Ammon's horn (tissue), 1 donor: ENCODE measurements at regions not wholly inside any gene's neighbourhood (a gene's known extent, or its start where the extent isn't known, plus 50 kb on each side); places are given as distances from the start of the nearest gene placed in this dataset.
A peak's percentile ranks its signal among the peaks of the same experiment; 100 is the strongest.

Experiments used
- DNase-seq: peaks from one replicate; pipeline ENCODE4 v3.0.0-alpha.2; 2016; ENCODE audit warnings: low spot score

DNA sequence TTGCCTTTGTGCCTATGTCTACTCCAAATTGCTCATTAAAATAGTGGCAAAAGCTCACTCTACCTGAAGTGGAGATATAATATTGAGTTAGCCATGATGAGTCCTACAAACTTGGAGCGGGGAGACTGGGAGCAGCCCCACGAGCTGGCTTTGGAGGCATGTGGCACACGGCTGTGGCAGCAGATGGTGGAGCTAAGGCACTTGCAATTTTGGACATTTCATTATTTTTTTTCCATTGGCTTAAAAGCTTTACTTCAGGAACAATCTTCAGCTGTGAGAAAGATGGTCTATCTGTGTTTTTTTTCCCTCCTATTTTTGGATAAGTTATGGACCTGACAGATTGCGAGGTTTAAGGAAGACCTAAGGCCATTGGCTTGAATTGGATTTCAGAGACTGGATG lies 578.3 kb downstream of the CMPK2 start:
- no peak for DNase-seq

DNA sequence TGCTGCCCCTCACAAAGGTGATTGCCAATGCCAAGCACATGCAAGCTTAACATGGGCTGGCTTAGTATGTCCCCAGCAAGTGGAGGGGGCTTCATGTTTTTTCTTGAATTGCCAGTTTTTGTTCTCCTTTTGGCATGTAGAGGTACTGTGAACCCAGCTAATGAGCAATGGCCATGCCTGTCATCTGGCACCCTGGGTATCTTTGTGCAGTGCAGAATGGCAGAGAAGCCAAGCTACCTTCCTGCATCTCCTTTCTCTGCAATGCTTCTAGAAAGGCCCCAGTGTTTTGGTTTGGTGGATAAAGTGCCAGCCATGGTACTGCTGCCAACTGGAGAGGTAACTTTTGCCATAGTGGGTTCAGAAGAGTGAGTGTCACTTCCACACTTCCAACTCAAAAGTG lies 576.9 kb downstream of the CMPK2 start:
- DNase-seq: no peak

DNA sequence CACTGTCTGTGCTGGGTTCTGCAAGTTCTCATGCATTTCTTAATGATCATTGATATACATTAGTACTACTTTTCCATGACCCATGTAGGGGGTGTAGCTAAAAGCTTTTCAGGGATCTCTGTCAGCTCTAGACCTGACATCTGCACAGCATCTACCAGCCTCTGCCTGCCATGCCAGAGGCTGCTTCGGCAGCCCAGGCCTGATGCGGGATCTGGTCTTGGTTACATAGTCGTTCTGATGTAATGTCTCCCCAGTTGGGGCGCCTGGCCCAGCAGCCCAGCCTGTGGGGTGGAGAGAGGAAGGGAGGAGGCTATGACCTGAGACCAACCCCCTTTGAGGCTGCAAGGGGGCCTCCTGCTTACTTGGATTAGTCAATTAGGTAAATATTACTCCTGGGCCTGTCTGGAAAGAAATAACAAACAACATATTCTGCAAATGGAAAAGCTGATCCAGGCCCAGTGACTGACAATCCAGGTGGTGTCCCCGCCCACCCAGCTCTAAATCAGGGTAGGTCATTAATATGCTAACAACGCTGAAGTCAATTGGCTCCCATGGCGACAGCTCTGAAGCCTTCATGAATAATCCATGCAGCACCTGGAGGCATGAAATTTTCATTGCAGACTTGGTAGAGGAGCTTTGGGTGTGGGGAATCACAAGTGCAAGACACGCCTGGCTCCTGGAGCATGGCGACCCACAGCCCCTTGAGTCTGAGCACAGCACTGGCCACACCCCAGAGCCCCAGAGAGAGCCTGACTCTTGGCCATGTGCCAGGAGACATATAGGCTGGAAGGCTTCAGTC lies 575.3 kb downstream of the CMPK2 start:
- DNase-seq: no peak

DNA sequence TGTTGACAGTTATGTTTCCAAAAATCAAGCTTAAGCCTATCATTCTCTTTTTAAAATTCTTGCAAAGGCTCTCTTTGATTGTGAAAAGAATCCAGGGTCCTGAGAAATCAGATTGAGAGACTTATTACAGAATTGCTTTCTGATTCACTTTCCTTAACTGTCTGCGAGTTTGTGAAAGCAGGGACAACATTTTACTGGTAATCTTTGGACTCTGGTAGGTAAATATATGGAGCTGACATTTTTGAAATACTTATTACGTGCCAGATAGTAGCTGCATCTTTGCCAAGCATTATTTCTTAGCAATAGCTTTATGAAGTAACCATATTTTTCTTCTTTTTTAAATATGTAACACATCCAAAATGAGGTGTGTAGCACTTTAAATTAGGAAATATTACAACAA lies 570.9 kb downstream of the CMPK2 start:
- DNase-seq: no peak

DNA sequence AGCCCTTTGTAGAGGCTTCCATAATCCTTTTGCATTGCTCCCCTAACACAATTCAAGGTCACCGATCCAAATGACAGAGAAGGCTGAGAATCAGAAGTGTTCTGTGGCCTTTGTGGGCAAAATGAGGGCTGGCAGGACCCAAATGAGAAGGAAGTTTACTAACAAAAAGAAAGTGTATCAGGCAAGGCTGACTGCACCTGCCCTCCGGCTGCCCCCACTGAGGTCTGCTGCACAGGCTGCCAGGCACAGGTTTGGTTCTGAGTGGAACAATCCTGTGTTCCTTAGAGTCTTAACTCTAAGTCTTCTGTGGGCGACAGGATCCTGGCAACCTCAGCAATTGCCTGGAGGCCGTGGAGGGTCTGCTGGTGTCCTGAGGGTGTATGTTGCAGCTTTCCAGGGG lies 568.5 kb downstream of the CMPK2 start:
- no peak for DNase-seq

DNA sequence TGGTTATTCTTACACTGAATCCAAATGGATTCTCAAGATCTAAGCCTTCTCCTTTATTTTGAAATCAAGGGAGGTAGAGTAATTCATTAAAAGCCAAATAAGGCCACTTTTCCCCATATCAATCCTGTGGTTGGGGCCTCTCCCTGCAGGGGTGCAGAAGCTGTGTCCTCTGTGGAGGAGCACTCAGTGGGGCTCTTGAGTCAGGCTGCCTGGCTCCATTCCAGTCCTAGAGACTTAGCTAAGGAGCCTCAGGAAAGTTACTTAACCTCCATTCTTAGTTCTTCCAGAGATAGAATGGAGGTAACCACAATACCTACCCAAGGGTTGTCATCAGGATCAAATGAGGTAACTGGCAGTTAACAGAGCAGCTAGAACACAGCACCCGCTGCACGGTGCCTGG lies 564.3 kb downstream of the CMPK2 start:
- no peak for DNase-seq

DNA sequence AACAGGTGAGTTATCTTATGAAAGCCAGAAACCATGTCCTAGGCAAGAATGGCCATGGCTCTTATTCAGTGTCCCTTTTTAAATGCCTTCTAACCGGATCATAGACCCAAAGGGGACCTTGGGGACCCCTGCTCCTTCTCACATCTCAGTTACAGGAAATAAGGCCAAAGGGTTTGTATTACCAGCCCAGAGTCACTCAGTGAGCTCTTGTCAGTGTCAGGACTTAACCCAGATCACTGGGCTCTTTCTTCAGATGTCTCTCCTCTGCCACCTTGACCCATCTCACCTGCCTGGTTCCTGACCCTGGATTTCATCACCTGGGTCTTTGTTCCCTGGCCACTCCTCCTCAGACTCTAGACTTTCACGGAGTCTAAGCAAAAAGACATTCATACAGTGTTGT lies 556.7 kb downstream of the CMPK2 start:
- no peak for DNase-seq

DNA sequence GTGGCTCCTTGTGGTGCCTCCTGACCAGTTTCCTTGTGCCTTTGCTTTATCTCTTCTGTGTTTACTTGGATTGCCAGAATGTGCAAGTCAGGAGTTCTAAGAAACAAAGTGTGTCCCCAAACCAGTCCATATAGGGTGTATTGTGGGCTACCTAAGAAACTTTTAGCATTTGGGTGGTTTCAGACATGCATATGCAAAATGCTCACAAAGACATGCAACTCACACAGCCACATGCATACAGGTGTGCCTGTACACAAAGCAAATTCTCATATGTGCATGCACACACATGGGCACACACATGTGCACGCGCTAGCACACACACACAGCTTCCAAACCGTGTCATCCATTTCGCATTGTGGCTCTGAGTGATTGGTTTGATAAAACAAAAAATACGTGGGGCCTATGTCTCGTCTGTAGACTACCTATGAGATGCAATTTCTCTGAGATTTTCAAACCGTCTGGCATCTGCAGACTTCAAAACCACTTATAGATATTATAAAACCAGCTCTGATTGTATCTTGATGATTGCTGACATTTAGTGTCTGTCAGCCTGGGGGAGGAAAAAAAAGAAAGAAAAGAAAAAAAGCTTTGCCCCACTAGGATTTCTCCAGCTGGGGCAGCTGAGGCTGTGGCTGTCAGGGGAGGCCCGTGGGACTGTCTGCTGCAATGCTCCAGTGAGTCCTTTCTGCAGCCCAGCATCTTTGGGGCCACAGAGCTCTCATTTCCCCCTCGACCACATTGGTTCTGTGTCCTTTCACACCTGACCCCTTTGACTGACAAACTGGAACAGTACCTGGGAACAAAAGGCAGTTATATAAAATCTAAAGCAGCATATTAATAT lies 556.1 kb downstream of the CMPK2 start:
- no peak for DNase-seq

DNA sequence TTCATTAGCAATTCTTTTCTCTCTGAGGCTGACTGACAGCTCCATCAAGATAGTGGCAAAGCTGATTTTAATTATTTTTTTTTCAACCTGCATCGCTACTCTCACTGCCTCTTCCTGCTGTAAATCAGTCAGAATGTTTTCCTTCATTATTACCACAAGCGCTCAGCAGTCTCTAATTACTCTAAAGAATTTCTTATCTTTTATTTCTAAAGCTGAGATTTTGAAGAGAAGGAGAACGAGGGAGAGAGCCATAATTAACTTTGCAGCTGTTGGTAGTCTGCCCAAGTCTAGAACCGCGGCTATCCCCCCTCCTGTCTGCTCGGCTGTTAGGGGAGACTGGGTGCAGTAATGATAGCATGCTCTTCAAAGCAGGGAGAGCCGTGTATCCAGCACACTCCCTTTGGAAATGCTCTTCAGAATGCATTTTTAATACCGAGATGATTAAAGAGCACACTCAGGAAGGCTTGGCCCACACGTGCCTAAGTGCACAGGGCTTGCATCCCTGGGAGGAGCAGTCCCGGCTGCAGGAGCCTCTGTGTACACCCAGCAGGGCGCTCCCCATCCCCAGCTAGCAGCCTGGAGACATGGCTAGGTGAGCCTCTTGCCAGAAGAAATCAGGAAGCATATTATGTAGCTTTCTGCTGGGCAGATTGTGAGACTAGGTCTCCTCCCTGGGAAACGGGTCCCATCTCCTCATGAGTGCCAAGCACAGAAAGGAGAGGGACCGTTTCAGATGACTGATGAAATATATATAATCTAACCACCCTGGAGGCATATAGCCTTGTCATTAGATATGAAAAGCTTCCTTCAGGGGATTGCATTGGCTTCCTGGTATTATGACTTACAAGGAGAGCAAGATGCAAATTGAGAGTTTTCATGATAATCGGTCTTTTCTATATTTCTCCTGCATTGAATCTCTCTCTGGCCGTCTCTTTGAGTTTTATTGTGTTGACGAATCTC lies 555.2 kb downstream of the CMPK2 start:
- no peak for DNase-seq

DNA sequence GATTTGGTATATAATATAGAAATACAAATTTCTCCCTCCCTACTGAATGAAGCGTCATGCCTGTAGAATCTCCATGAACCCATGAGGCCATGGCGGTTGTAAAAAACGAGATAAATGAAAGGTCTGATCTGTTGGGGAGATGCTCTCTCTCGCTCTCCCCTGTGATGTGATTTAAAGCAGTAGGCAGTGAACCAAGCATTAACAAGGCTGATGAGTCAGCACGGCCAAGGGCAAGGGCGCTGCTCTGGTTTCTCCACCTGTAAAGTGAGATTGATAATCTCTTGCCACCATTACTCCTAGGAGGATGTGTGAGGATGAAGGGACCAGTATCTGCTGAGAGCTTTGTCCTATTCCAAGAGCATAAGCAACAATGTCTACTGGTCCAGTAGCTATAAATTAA lies 553.3 kb downstream of the CMPK2 start:
- DNase-seq: no peak

DNA sequence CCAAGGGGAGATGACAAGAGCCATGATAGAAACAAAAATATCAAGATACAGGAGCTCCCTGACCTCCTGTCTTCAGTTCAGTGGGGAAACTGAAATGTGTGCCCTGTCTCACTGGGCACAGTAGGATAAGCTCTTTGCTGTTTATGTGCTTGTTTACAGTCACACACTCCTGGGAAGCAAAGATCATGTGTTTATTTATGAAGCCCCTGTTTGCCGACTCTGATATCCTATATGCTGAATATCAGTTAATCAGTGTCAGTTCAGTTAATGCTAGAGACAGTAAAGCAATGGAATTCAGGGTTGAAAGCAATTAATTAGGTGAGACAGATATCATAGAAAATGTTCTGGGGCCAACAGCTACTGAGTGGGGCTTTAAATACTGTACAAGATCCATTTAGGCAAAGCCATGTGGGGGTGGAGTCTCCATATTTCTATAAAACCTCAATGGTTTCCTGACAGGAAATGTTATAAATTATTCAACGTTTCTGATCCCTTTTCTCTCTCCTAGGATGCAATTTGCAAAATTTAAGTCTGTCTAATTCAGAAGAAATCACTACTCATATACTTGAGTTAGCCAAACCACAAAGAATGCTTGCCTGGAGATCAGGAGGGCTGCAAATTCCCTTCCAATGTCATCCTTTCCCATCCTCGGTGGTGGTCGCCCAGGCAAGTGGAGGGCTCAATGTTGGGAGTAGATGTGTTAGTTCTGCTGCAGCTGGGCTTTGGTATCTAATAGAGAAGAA lies 551.3 kb downstream of the CMPK2 start:
- DNase-seq: no peak

DNA sequence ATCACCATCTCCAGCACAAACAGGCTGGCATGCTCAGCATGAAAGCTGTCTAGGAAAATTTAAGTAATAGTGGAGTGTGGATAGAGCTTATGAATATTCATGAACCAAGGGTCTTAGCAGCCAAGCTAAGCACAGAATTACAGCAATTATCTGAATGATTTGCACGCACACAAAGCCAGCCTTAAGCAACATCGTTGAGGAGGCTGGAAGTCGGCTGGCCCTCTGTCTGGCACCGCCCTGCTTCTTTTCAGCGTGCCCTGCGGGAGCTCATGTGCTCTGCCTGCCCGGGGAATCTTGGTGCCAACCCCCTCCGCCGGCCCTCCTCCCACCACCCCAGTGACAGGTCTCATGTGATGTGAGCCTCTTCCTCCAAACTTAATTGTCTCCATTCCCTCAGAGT lies 540.1 kb downstream of the CMPK2 start:
- DNase-seq: peak; percentile 4

DNA sequence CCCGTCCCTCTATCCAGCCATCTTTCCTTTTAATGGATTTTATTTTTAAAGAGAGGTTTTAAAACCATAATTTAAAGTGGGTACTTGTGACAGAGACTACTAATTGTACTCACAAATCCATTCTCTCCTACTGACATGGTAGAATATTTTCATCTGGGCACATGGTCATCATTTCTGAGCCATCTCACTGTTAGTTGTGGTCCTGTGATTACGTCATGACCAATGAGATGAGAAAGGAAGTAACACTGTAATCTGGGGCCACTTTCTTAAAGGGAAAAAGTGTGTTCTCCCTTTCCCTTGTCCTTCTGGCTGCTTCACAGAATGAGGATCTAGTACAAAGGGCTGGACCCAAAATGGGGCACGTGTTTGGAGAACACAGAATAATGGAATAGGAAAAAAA lies 538.7 kb downstream of the CMPK2 start:
- no peak for DNase-seq

DNA sequence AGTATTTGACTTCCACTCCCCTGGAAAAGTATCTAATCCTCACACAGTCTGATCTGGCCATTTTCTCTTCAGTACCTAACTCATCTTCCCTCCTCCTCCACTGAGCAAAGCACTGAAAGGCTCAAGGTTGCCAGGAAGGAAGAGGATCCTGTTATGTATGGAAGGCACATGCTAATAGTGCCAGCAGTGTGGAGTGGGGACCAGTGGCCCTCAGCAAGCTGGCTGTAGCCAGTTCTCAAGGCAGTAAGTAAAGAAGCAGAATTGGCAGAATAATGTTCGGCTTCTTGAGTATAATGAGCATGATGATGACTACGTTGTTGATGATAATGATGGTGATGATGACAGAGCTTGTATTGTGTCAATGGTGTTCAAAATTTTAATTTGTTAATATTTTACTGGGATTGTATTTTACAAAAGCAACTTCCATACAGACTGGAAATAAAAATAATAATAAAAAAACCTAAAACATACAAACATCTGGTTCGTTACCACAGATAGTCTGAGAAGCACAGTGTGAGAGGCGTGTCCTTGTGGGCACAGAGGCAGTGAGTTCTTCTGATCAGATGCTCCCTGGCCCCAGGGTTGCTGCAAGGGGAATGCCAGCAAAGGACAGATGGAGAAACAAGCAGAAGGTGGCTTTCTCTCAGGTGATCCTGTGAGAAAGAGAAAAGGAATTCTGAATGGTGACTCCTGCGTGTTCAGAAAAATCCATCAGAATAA lies 528.8 kb downstream of the CMPK2 start:
- no peak for DNase-seq

DNA sequence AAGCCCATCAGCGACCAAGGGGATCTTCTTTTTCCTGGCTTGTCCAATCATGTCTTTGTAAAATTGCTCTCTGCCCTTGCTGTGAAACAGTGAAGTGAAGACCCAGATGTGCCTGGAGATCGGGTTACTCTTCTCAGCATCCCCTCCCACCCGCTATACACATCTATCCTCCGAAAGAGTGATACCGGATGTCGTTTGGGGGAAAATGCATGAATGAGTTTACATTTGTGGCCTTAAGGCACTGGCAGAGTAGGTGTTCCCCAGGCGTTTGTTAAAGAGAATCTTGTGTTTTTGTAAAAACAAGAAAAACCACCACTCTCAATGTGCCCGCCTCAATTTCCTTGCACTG lies 528.3 kb downstream of the CMPK2 start:
- DNase-seq: no peak

DNA sequence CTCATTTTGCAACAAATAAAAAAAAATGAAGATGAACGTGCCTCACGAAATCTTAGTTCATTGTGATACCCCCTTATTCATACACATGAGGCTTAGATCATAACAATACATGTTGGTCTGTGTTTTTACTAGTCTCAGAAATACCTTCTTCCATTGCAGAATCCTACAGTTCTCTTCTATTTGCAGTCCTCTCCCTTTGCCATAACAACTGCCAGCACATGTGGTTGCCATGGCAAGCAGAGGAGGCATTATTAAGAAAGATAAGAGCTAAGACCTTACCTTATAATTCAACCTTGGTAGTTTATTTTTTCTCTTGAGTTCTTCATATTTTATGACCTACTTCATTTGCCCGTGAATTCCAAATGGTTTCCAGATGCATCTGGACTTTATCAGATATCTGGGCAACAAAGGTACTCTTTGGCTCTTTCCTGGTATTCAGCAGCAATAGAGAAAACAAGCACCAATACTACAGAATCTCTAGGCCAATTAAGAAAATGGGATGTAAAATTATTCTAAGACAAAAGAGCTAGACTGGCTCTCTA lies 524.0 kb downstream of the CMPK2 start:
- no peak for DNase-seq

DNA sequence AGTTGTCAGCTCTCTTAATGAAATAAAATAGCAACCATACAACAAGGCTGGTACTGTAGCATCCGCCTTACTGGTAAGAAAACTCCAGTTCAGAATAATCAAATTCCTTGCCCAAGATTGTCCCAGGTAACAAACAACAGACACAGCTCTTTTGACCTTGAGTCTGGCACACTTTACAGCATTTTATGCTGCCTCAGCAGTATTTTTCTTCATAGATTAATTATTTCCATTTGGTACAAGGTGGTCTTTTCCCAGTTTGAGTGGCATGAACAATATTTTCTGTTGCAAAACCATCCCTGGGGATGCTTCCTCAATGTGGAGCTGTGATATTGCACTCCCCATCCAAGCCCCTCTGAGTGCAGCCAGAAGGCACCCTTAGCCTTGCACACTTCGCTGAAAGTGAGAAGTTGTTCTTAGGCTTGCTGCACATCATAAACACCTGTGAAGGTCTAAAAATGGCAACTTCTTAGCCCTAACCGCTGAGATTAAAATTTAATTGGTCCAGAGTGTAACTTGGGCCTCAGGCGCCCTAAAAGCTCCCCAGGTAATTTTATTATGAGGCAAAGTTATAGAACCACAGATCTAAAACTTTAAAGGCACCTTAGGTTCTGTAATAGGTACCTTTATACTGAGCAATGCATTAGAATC lies 523.3 kb downstream of the CMPK2 start:
- no peak for DNase-seq

DNA sequence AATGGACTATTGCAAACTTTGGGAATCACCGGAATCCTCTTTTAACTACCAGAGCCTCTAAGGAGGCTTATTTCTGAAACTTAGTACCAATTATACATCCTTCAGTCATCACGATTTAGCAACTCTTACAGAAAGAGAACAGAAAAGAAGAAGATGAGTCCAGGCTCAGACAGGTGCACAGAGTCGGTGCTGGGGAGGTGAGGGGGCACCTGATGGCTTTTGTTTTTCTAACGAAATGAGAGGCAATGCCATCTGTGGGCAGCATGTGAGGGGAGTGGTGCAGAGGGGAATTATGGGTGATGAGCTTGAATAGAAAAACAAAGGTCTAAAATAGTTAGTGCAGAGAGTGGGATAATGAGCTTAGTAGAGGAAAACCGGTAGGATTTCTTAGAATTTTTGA lies 522.6 kb downstream of the CMPK2 start:
- no peak for DNase-seq

DNA sequence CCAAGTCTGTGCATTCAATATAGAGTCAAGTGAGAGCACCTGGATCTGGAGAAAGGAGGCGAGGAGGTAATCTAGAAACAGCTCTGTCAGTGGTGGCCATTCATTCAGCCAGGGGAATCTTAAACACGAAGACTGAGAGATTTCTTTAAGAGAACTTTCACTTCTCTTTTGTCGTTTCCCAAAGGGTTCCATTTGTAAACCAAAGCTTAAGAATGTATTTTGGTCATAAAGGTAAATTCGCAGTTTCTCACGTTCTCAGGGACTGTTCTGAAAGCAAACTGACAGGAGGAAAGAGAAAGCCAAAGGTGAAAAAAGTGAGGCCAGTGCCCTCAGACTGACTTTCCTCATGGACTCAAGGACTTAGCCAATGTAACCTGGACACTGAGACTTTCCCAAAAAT lies 513.5 kb downstream of the CMPK2 start:
- no peak for DNase-seq

DNA sequence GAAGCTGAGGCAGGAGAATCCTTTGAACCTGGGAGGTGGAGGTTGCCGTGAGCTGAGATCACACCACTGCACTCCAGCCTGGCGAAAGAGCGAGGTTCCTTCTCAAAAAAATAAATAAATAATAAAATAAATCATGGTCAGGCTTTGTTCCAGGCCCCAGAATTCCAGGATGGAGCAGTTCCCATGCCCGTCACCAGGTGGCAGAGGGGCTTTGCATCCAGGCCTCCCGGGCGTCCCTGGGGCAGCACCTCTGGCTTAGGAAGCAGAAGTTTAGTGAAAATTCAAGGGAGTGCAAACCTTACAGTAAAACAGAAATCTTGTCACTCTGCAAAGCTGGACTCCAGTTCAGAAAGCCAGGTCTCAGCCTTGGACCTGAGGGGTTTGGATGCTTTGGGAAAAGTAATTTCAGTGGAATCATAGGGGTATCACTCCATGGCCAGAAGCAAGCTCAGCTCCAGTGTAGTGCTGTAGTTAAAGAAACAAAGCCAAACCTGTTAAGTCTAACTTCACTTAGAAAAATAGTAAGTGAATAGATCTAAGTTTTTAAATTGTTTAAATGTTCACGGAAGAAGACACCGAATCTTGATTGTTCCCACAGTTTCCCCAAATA lies 512.7 kb downstream of the CMPK2 start:
- peak; percentile 42 for DNase-seq
